ENCODE measurements at regions not wholly inside any gene's neighbourhood (a gene's known extent, or its start where the extent isn't known, plus 50 kb on each side); places are given as distances from the start of the nearest gene placed in this dataset.
"Not testable (repeated sequence)": the region's sequence is repeated elsewhere in the genome, so short reads cannot be mapped to it uniquely, and the experiment has no call there.

- H3K36me3 ChIP-seq (ENCODE audit: control insufficient read depth in 2 of 2, insufficient read depth in 2 of 2, low read length in 1 of 2); H3K9me3 ChIP-seq (ENCODE audit: control insufficient read depth in 2 of 2, insufficient read depth in 1 of 2, low read depth in 1 of 2, low read length in 1 of 2); H3K4me1 ChIP-seq (ENCODE audit: control insufficient read depth in 2 of 2, insufficient read depth in 2 of 2, low read length in 1 of 2); H3K27me3 ChIP-seq (ENCODE audit: control insufficient read depth in 1 of 2, insufficient read depth in 2 of 2, low read length in 2 of 2): not testable (repeated sequence)
- Histone ChIP-seq H3K4me3 (ENCODE audit: low read depth in 1 of 2, low read length in 2 of 2) (peak overlapping the region; percentile 64 to 66), H3K27ac (ENCODE audit: low read depth in 2 of 2, low read length in 1 of 2) (peak overlapping the region; percentile 77 to 82)
- WGBS, 2 donors = 6 to 15% methylated on average over 71 of the region's 71 CpGs
Measured at GRCh38 chr20:28602403-28603217, 2654.9 kb upstream of the DEFB115 start.

GRCh38 chr20:28603218-28603577 lies 2654.3 kb upstream of the DEFB115 start:
- WGBS, 2 donors = 68 to 78% methylated on average over 14 to 17 of the region's 17 CpGs
- H3K36me3 ChIP-seq (ENCODE audit: control insufficient read depth in 2 of 2, insufficient read depth in 2 of 2, low read length in 1 of 2); H3K9me3 ChIP-seq (ENCODE audit: control insufficient read depth in 2 of 2, insufficient read depth in 1 of 2, low read depth in 1 of 2, low read length in 1 of 2); H3K4me1 ChIP-seq (ENCODE audit: control insufficient read depth in 2 of 2, insufficient read depth in 2 of 2, low read length in 1 of 2); H3K27me3 ChIP-seq (ENCODE audit: control insufficient read depth in 1 of 2, insufficient read depth in 2 of 2, low read length in 2 of 2): not testable (repeated sequence)
- Histone ChIP-seq H3K27ac (ENCODE audit: low read depth in 2 of 2, low read length in 1 of 2) (peak overlapping the region in 1 of 2 donors; percentile 75), H3K4me3 (ENCODE audit: low read depth in 1 of 2, low read length in 2 of 2) (peak overlapping the region; percentile 64 to 66)

GRCh38 chr20:28616354-28616753 lies 2641.1 kb upstream of the DEFB115 start:
- no peak overlapping the region for H3K27ac ChIP-seq (ENCODE audit: low read depth in 2 of 2, low read length in 1 of 2)
- peaks cover 3 to 8% of the 10 kb centered on the region in 2 donors for H3K9me3 ChIP-seq (ENCODE audit: control insufficient read depth in 2 of 2, insufficient read depth in 1 of 2, low read depth in 1 of 2, low read length in 1 of 2)
- no peak overlapping the region for H3K4me3 ChIP-seq (ENCODE audit: low read depth in 1 of 2, low read length in 2 of 2)
- 27 to 38% methylated on average over 1 of the region's 1 CpG for WGBS, 2 donors
- H3K4me1 ChIP-seq (ENCODE audit: control insufficient read depth in 2 of 2, insufficient read depth in 2 of 2, low read length in 1 of 2) = no peaks in the 10 kb centered on the region
- H3K36me3 ChIP-seq (ENCODE audit: control insufficient read depth in 2 of 2, insufficient read depth in 2 of 2, low read length in 1 of 2) = no peaks in the 10 kb centered on the region
- H3K27me3 ChIP-seq (ENCODE audit: control insufficient read depth in 1 of 2, insufficient read depth in 2 of 2, low read length in 2 of 2) = no peaks in the 10 kb centered on the region

- not testable (repeated sequence) for H3K4me1 ChIP-seq (ENCODE audit: control insufficient read depth in 2 of 2, insufficient read depth in 2 of 2, low read length in 1 of 2); H3K27ac ChIP-seq (ENCODE audit: low read depth in 2 of 2, low read length in 1 of 2); H3K9me3 ChIP-seq (ENCODE audit: control insufficient read depth in 2 of 2, insufficient read depth in 1 of 2, low read depth in 1 of 2, low read length in 1 of 2); H3K36me3 ChIP-seq (ENCODE audit: control insufficient read depth in 2 of 2, insufficient read depth in 2 of 2, low read length in 1 of 2); H3K27me3 ChIP-seq (ENCODE audit: control insufficient read depth in 1 of 2, insufficient read depth in 2 of 2, low read length in 2 of 2); H3K4me3 ChIP-seq (ENCODE audit: low read depth in 1 of 2, low read length in 2 of 2)
- WGBS, 2 donors = 76 to 79% methylated on average over 20 of the region's 20 CpGs
Measured at GRCh38 chr20:28619956-28620651, 2637.4 kb upstream of the DEFB115 start.

- not testable (repeated sequence) for H3K27ac ChIP-seq (ENCODE audit: low read depth in 2 of 2, low read length in 1 of 2); H3K27me3 ChIP-seq (ENCODE audit: control insufficient read depth in 1 of 2, insufficient read depth in 2 of 2, low read length in 2 of 2); H3K4me3 ChIP-seq (ENCODE audit: low read depth in 1 of 2, low read length in 2 of 2); H3K36me3 ChIP-seq (ENCODE audit: control insufficient read depth in 2 of 2, insufficient read depth in 2 of 2, low read length in 1 of 2); H3K9me3 ChIP-seq (ENCODE audit: control insufficient read depth in 2 of 2, insufficient read depth in 1 of 2, low read depth in 1 of 2, low read length in 1 of 2); H3K4me1 ChIP-seq (ENCODE audit: control insufficient read depth in 2 of 2, insufficient read depth in 2 of 2, low read length in 1 of 2)
- WGBS, 2 donors = 53 to 59% methylated on average over 2 of the region's 2 CpGs
Measured at GRCh38 chr20:28625112-28625511, 2632.4 kb upstream of the DEFB115 start.

- H3K9me3 ChIP-seq (ENCODE audit: control insufficient read depth in 2 of 2, insufficient read depth in 1 of 2, low read depth in 1 of 2, low read length in 1 of 2); H3K4me3 ChIP-seq (ENCODE audit: low read depth in 1 of 2, low read length in 2 of 2); H3K27me3 ChIP-seq (ENCODE audit: control insufficient read depth in 1 of 2, insufficient read depth in 2 of 2, low read length in 2 of 2); H3K36me3 ChIP-seq (ENCODE audit: control insufficient read depth in 2 of 2, insufficient read depth in 2 of 2, low read length in 1 of 2); H3K4me1 ChIP-seq (ENCODE audit: control insufficient read depth in 2 of 2, insufficient read depth in 2 of 2, low read length in 1 of 2); H3K27ac ChIP-seq (ENCODE audit: low read depth in 2 of 2, low read length in 1 of 2): not testable (repeated sequence)
- 51 to 52% methylated on average over 2 of the region's 2 CpGs for WGBS, 2 donors
Measured at GRCh38 chr20:28640831-28641230, 2616.6 kb upstream of the DEFB115 start.

Measured in esophagus (tissue), 2 donors.